Central memory CD8-positive, alpha-beta T cell (primary cell): ENCODE measurements at regions not wholly inside any gene's neighbourhood (a gene's known extent, or its start where the extent isn't known, plus 50 kb on each side); places are given as distances from the start of the nearest gene placed in this dataset.

Experiments used
- ATAC-seq: fragments of 150-1000 bp; cut with Tn5 transposase; replicated peaks from 2 replicates; pipeline ENCODE4 v1.10.0; 2022; ENCODE audit warnings: mild to moderate bottlenecking, moderate FRiP score, moderate number of reproducible peaks; ENCODE audit not compliant: poor library complexity, severe bottlenecking; ENCODE audit errors: extremely low read depth
- DNase-seq, 2 donors: peaks; one replicate each; pipeline ENCODE4 v3.0.0; 2021; ENCODE audit warnings: low spot score in 2 of 2
- H3K27ac Mint-ChIP-seq: one replicate; pipeline ENCODE4 v1.8.0; 2022; ENCODE audit warnings: low read depth, mild to moderate bottlenecking, moderate library complexity, mixed read lengths
- H3K27me3 Mint-ChIP-seq: one replicate; pipeline ENCODE4 v1.8.0; 2022; ENCODE audit warnings: mixed read lengths
- H3K36me3 Mint-ChIP-seq: one replicate; pipeline ENCODE4 v1.8.0; 2022; ENCODE audit warnings: mild to moderate bottlenecking, moderate library complexity, mixed read lengths; ENCODE audit not compliant: insufficient read depth
- H3K4me1 Mint-ChIP-seq: one replicate; pipeline ENCODE4 v1.8.0; 2022; ENCODE audit warnings: mixed read lengths
- H3K4me3 Mint-ChIP-seq: one replicate; pipeline ENCODE4 v1.8.0; 2022; ENCODE audit warnings: mild to moderate bottlenecking, moderate library complexity, mixed read lengths
- H3K9me3 Mint-ChIP-seq: one replicate; pipeline ENCODE4 v1.8.0; 2022; ENCODE audit warnings: mixed read lengths

DNA sequence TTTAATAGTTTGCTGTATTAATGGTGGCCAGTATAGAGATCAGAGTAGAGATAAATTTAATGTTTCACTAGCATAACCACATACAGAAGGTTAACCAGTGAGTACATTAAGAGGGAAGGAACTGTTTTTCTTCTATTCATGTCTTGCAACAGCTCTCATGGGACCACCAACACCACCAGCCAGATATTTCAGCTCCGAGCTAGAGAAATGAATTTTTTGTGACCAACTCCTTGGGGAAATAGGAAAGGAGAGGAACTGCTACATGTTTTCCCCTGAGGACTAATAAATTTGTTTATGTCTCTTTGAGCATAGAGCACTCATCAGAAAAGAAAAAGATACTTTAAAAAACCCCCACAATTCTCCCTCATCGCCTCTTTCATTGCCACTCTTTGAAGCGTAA lies 247.5 kb downstream of the MBNL1 start:
- Mint-ChIP-seq H3K4me3 (no peak overlapping the region), H3K9me3 (no peaks in the 10 kb centered on the region), H3K27me3 (no peaks in the 10 kb centered on the region), H3K4me1 (no peaks in the 10 kb centered on the region), H3K36me3 (peaks cover 4% of the 10 kb centered on the region), H3K27ac (no peak overlapping the region)
- DNase-seq: no peak
- ATAC-seq: no peak

DNA sequence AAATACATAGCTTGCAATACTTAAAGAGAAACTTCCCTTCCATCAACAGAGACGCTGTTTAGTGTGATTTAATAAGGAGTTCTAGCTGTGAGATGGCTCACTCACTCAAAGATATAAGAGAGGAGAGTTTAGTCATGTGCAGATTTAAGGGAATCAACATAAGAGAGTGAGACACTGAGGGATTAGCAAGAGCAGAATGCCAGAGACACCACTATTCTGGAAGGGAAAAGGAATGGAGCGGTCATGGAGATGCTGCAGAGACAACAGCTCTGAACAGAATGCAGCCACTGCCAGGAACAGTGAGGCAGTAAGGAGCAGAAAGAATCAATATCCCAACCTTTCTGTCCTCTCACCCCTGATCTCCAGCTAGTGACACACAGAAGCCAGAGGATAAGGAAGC lies 248.8 kb downstream of the MBNL1 start:
- no peaks in the 10 kb centered on the region for H3K27me3 Mint-ChIP-seq
- DNase-seq: no peak
- no peaks in the 10 kb centered on the region for H3K4me1 Mint-ChIP-seq
- no peak overlapping the region for H3K4me3 Mint-ChIP-seq
- no peaks in the 10 kb centered on the region for H3K9me3 Mint-ChIP-seq
- ATAC-seq: no peak
- peaks cover 4% of the 10 kb centered on the region for H3K36me3 Mint-ChIP-seq
- H3K27ac Mint-ChIP-seq: no peak overlapping the region

DNA sequence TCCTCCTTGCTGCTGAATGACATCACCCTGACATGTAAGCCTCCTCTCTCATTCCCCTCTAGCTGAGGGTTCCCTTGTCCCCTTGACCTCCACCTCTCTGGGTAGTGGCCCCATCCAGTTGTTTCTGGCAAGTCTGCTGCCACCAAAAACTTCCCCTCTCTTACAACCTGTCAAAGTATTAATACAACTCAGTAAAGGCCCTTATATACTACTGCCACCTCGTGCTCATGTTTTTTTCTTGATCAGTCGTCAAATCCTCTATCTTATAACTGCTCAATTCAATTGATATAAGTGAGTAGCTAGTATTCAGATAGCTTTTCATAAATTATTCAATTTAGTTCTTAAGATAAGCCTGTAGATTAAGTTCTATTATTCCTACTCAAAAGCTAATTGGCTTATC lies 249.6 kb downstream of the MBNL1 start:
- Mint-ChIP-seq H3K36me3 (peaks cover 4% of the 10 kb centered on the region), H3K9me3 (no peaks in the 10 kb centered on the region), H3K4me1 (no peaks in the 10 kb centered on the region), H3K27me3 (no peaks in the 10 kb centered on the region), H3K4me3 (no peak overlapping the region), H3K27ac (no peak overlapping the region)
- DNase-seq (no peak), ATAC-seq (no peak)

DNA sequence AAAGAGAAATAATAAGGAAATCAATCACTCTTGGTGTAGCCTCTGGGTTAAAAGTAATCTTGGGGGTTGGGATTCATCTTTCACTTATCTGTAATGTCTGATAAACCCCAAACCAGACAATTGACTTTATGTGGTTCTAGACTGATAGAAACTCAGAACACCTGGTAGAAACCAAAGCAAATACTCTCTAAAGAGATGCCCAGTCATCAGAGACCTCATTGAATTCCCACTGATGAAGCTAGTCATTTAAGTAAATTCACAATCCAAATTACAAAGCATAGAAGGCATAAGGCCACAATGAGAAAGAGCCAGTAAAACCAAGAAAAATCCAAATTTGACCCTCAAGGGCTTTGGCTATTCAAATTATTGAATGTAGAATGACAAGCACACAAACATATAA lies 250.6 kb downstream of the MBNL1 start:
- Mint-ChIP-seq H3K4me3 (no peak overlapping the region), H3K27me3 (no peaks in the 10 kb centered on the region), H3K27ac (no peak overlapping the region), H3K36me3 (peaks cover 1% of the 10 kb centered on the region), H3K9me3 (no peaks in the 10 kb centered on the region), H3K4me1 (no peaks in the 10 kb centered on the region)
- no peak for ATAC-seq
- DNase-seq: no peak

DNA sequence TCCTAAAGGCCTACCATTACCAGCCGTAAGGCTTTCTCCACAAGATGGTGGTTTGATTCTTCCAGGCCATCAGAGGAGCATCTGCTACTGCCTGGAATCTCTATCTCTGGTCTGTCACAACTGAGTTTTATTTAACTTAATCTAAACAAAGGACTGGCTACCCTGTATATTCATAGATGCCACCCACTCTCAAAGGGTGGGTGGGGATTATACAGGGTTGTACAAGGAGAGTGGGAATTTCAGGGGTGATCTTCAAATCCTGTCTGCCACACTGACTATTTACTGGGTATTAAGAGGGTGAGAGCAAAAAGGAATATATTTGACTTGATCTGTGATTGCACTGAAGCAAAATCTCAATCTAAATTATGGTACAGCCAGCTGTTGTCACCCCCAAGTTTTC lies 253.3 kb downstream of the MBNL1 start:
- ATAC-seq (no peak), DNase-seq (no peak)
- Mint-ChIP-seq H3K27me3 (no peaks in the 10 kb centered on the region), H3K27ac (no peak overlapping the region), H3K4me1 (no peaks in the 10 kb centered on the region), H3K9me3 (no peaks in the 10 kb centered on the region), H3K4me3 (no peak overlapping the region), H3K36me3 (peaks cover 1% of the 10 kb centered on the region)

DNA sequence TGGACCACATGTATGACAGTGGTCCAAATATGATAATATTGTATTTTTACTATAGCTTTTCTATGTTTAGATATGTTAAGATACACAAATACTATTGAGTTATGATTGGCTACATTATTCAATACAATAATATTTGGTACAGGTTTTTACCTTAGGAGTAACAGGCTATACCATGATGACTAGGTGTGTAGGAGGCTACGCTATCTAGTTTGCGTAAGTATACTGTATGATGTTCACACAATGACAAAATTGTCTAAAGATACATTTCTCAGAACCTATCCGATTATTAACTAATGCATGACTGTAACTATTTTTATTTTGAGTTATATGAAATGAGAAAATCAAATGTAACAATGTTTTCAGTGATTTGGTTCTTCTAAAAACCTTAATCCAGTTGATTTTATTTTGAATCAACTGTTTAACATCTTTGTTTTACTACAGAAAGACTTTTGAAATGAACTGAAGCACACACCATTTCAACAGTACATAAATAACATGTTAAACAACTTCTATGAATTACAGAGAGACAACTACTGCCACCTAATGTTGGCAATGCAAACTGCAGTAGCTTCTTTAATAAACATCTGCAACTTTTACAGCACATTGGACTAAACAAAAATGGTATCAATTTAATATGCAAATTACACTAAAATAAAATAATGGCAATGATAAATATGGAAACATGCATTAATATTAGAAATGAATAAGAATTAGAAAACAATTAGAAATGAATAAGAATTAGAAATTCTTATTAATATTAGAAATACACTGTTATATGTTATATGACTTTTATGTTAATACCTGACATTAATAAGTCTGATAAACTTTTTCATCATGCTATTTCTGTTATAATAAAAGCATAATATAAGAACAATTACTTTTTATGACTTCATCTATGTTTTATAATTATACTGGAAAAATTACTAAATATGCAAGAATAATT lies 255.7 kb downstream of the MBNL1 start:
- H3K4me3 Mint-ChIP-seq: no peak overlapping the region
- no peak for DNase-seq

DNA sequence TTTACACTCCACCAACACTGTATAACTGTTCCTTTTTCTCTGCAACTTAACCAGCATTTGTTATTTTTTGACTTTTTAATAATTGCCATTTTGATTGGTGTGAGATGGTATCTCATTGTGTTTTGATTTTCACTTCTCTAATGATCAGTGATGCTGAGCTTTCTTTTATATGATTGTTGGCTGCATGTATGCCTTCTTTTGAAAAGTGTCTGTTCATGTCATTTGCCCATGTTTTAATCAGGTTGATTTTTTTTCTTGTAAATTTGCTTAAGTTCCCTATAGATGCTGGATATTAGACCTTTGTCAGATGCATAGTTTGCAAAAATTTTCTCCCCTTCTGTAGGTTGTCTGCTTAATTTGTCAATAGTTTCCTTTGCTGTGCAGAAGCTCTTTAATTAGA lies 263.0 kb downstream of the MBNL1 start:
- H3K4me3 Mint-ChIP-seq: no peak overlapping the region
- H3K27me3 Mint-ChIP-seq: peaks cover 38% of the 10 kb centered on the region
- H3K9me3 Mint-ChIP-seq: peaks cover 6% of the 10 kb centered on the region
- DNase-seq (no peak), ATAC-seq (no peak)
- H3K36me3 Mint-ChIP-seq: no peaks in the 10 kb centered on the region
- no peaks in the 10 kb centered on the region for H3K4me1 Mint-ChIP-seq
- H3K27ac Mint-ChIP-seq: no peak overlapping the region

More for the DNA sequence above, 255.7 kb downstream of the MBNL1 start:
- ATAC-seq: no peak
- H3K27ac Mint-ChIP-seq: no peak overlapping the region
- no peaks in the 10 kb centered on the region for H3K4me1 Mint-ChIP-seq
- H3K9me3 Mint-ChIP-seq: no peaks in the 10 kb centered on the region
- no peaks in the 10 kb centered on the region for H3K36me3 Mint-ChIP-seq
- no peaks in the 10 kb centered on the region for H3K27me3 Mint-ChIP-seq

DNA sequence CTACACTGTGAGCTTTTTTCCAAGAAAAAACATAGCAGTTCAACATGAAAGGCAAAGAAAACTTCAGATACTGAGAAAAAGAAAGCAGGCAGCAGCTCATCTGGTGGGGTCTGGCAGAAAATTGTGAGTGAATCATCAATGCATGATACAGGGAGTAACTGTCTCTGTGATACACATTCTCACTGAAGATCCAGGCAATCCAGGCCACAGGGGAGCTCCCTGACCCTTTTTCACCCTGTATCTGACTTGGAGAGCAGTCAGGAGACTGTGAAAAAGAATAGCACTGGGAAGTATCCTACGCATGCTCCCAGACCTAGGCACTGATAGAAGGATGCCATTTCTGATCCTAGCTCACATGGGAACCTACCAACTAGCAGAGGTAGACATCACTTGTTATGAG lies 269.8 kb downstream of the MBNL1 start:
- H3K4me1 Mint-ChIP-seq: no peaks in the 10 kb centered on the region
- no peak for DNase-seq
- ATAC-seq: no peak
- no peak overlapping the region for H3K27ac Mint-ChIP-seq
- no peak overlapping the region for H3K4me3 Mint-ChIP-seq
- peaks cover 84% of the 10 kb centered on the region for H3K27me3 Mint-ChIP-seq
- H3K36me3 Mint-ChIP-seq: no peaks in the 10 kb centered on the region
- H3K9me3 Mint-ChIP-seq: no peaks in the 10 kb centered on the region

DNA sequence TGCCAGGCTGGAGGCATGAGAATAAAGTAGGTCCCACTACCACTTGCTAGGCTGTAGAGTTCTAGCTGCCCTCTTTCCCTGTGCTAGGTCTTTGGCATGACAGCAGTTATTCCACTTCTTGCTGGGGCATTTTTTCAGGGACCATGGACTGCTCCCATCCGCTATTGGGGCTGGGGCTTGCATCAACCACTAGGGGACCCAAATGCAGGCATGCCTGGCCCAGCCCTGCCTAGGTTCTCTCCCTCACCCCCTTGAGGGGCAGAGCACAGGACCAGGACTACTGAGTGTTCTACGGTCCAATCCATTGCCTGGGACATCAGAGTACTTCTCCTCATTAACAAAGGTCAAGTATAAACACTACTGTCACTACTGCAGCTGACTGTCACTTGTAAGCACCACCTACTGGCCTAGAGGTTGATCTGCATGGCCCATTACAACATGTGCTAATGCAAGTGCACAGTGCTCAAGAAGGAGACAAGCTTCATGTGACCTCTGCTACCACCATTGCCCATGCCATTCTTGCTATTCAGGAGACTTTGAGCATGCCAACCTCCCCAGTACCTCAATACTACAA lies 270.5 kb downstream of the MBNL1 start:
- ATAC-seq: no peak
- H3K27ac Mint-ChIP-seq: no peak overlapping the region
- H3K9me3 Mint-ChIP-seq: no peaks in the 10 kb centered on the region
- DNase-seq: no peak
- no peaks in the 10 kb centered on the region for H3K36me3 Mint-ChIP-seq
- peaks cover 91% of the 10 kb centered on the region for H3K27me3 Mint-ChIP-seq
- H3K4me1 Mint-ChIP-seq: no peaks in the 10 kb centered on the region
- H3K4me3 Mint-ChIP-seq: no peak overlapping the region

DNA sequence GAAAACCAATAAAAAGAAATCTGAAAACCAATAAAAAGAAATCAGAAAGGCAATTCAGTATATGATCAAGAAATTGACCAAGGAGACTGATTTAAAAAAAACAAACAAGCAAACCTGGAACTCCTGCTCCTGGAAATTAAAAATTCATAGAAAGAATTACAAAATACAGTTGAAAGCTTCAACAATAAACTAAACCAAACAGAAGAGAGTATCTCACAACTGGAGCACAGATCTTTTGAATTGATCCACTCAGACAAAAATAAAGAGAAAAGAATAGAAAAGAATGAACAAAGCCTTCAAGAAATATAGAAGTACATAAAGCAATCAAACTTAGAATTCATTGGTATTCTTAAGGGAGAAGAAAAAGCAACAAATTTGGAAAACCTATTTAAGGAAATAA lies 271.4 kb downstream of the MBNL1 start:
- DNase-seq (no peak), ATAC-seq (no peak)
- Mint-ChIP-seq H3K9me3 (no peaks in the 10 kb centered on the region), H3K27ac (no peak overlapping the region), H3K4me1 (no peaks in the 10 kb centered on the region), H3K4me3 (no peak overlapping the region), H3K27me3 (peaks cover 94% of the 10 kb centered on the region), H3K36me3 (no peaks in the 10 kb centered on the region)

DNA sequence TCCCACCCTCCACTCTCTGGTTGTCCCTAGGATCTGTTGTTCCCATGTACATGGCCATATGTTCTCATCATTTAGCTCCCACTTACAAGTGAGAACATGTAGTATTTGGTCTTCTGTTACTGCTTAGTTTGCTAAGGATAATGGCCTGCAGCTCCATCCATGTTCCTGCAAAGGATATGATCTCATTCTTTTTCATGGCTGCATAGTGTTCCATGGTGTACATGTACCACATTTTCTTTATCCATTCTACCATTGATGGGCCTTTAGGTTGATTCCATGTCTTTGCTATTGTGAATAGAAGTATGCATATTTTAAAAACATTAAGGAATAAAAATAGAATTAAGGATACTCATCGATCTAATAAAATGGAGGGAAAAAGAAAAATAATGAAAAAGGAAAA lies 278.4 kb downstream of the MBNL1 start:
- DNase-seq (no peak), ATAC-seq (no peak)
- Mint-ChIP-seq H3K4me1 (no peaks in the 10 kb centered on the region), H3K9me3 (no peaks in the 10 kb centered on the region), H3K4me3 (no peak overlapping the region), H3K36me3 (no peaks in the 10 kb centered on the region), H3K27me3 (peaks cover 46% of the 10 kb centered on the region), H3K27ac (peak overlapping the region; percentile 55)

DNA sequence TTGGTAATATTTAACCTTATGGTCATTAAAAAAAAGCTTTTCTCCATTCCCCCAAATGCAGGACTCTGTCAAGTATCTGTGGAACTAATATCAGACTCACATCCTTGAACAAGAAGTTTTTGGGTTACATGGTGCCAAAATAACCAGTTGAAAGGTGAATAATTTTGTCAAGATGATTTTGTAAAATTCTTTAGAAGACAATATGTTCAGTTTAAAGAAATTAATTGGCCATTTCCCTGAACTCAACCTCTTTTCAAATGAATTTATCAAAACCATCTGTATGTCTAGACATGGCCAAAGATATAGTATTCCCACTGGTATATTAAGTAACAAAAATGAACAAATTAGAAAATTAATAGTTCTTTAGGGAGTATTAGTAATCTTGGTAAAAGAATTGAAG lies 280.5 kb downstream of the MBNL1 start:
- peaks cover 44% of the 10 kb centered on the region for H3K27me3 Mint-ChIP-seq
- DNase-seq (no peak), ATAC-seq (no peak)
- no peak overlapping the region for H3K4me3 Mint-ChIP-seq
- H3K36me3 Mint-ChIP-seq: no peaks in the 10 kb centered on the region
- H3K27ac Mint-ChIP-seq: no peak overlapping the region
- H3K4me1 Mint-ChIP-seq: no peaks in the 10 kb centered on the region
- H3K9me3 Mint-ChIP-seq: no peaks in the 10 kb centered on the region

DNA sequence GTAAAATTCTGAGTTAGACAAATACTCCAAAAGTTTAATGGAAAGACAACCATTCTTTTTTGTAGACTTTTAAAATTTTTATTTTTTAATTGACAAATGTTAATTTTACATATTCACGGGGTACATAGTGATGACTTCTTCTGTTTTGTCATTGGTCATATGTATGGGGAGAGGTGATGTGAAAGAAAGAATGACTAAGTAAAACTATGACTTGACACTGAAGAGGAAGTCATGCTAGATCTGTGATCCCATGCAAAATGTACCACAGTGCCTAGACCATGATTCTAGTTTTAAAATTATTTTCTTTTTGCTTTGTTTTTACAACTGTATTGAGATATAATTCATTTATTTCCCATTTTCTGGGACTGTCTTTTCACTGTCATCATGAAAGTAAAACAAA lies 281.6 kb downstream of the MBNL1 start:
- no peaks in the 10 kb centered on the region for H3K36me3 Mint-ChIP-seq
- H3K4me1 Mint-ChIP-seq: no peaks in the 10 kb centered on the region
- no peak overlapping the region for H3K4me3 Mint-ChIP-seq
- ATAC-seq: no peak
- no peak overlapping the region for H3K27ac Mint-ChIP-seq
- peaks cover 42% of the 10 kb centered on the region for H3K27me3 Mint-ChIP-seq
- H3K9me3 Mint-ChIP-seq: no peaks in the 10 kb centered on the region
- no peak for DNase-seq
